Stimulated activated CD4-positive, alpha-beta T cell treated with anti-CD3 and anti-CD28 coated beads, TNF-alpha, amount 100 ng/mL, for 48 hours (primary cell): ENCODE measurements at regions not wholly inside any gene's neighbourhood (a gene's known extent, or its start where the extent isn't known, plus 50 kb on each side); places are given as distances from the start of the nearest gene placed in this dataset.

ENCODE experiments used
- DNase-seq, 3 donors: peaks; one replicate each; pipeline ENCODE4 v3.0.0-alpha.2; 2020; ENCODE audit warnings: low read depth in 3 of 3

- DNase-seq, result no peak
Measured at GRCh38 chr4:178275671-178276360, 833.6 kb upstream of the AGA start.

GRCh38 chr4:178280362-178280761 is 838.1 kb upstream of the AGA start:
- no peak for DNase-seq

- DNase-seq, result no peak
Measured at GRCh38 chr4:178288462-178288861, 846.2 kb upstream of the AGA start.

GRCh38 chr4:178293601-178294000 is 851.4 kb upstream of the AGA start:
- no peak for DNase-seq

GRCh38 chr4:178296669-178297068 is 854.4 kb upstream of the AGA start:
- DNase-seq, result no peak

GRCh38 chr4:178306565-178306964 is 864.3 kb upstream of the AGA start:
- DNase-seq, result no peak

GRCh38 chr4:178309890-178310289 is 867.7 kb upstream of the AGA start:
- no peak for DNase-seq

GRCh38 chr4:178311997-178312396 is 869.8 kb upstream of the AGA start:
- no peak for DNase-seq

- DNase-seq, result no peak
Measured at GRCh38 chr4:178314287-178314686, 872.0 kb upstream of the AGA start.

- DNase-seq, result no peak
Measured at GRCh38 chr4:178316211-178316610, 874.0 kb upstream of the AGA start.

- no peak for DNase-seq
Measured at GRCh38 chr4:178320003-178320402, 877.8 kb upstream of the AGA start.

- no peak for DNase-seq
Measured at GRCh38 chr4:178322524-178323183, 880.4 kb upstream of the AGA start.

GRCh38 chr4:178329226-178329872 is 887.1 kb upstream of the AGA start:
- DNase-seq, result no peak

- DNase-seq, result no peak
Measured at GRCh38 chr4:178333355-178333754, 891.1 kb upstream of the AGA start.

- DNase-seq, result no peak
Measured at GRCh38 chr4:178339769-178340168, 897.5 kb upstream of the AGA start.

- DNase-seq, result no peak
Measured at GRCh38 chr4:178340468-178340867, 898.2 kb upstream of the AGA start.

GRCh38 chr4:178344096-178344495 is 901.9 kb upstream of the AGA start:
- no peak for DNase-seq

- DNase-seq, result no peak
Measured at GRCh38 chr4:178347111-178347510, 904.9 kb upstream of the AGA start.

- DNase-seq, result no peak
Measured at GRCh38 chr4:178349601-178350000, 907.4 kb upstream of the AGA start.

GRCh38 chr4:178351185-178351584 is 908.9 kb upstream of the AGA start:
- no peak for DNase-seq

GRCh38 chr4:178356725-178357124 is 914.5 kb upstream of the AGA start:
- no peak for DNase-seq

GRCh38 chr4:178385481-178385880 is 943.2 kb upstream of the AGA start:
- no peak for DNase-seq

- no peak for DNase-seq
Measured at GRCh38 chr4:178387756-178388155, 945.5 kb upstream of the AGA start.
